Lung (tissue), 11 donors: ENCODE measurements at regions not wholly inside any gene's neighbourhood (a gene's known extent, or its start where the extent isn't known, plus 50 kb on each side); places are given as distances from the start of the nearest gene placed in this dataset.

Experiments
- ATAC-seq: fragments of 200-7000 bp; cut with Tn5 transposase; one replicate; pipeline ENCODE4 v1.9.1; 2020; ENCODE audit warnings: moderate number of reproducible peaks; ENCODE audit not compliant: insufficient read depth, low FRiP score
- DNase-seq, 3 donors: peaks; one replicate each; pipeline ENCODE4 v3.0.0-alpha.2; 2013 to 2017
- H3K27ac ChIP-seq, 2 donors: one replicate each; pipeline ENCODE4 v1.5.1; 2013; ENCODE audit warnings: mild to moderate bottlenecking in 2 of 2, moderate library complexity in 2 of 2, control low read depth in 1 of 2, inconsistent platforms in 1 of 2, low read depth in 1 of 2, low read length in 1 of 2
- H3K27me3 ChIP-seq, 3 donors: one replicate each; pipeline ENCODE4 v1.5.1; 2013; ENCODE audit warnings: low read length in 2 of 3; ENCODE audit not compliant: control insufficient read depth in 3 of 3, insufficient read depth in 3 of 3
- H3K36me3 ChIP-seq, 4 donors: one replicate each; pipeline ENCODE4 v1.5.1; 2013; ENCODE audit warnings: low read length in 4 of 4, mild to moderate bottlenecking in 1 of 4, moderate library complexity in 1 of 4; ENCODE audit not compliant: control insufficient read depth in 4 of 4, insufficient read depth in 4 of 4
- H3K4me1 ChIP-seq, 5 donors: one replicate each; pipeline ENCODE4 v1.5.1; 2013; ENCODE audit warnings: low read length in 5 of 5, mild to moderate bottlenecking in 2 of 5, moderate library complexity in 1 of 5; ENCODE audit not compliant: control insufficient read depth in 5 of 5, insufficient read depth in 5 of 5
- H3K4me3 ChIP-seq: one replicate; pipeline ENCODE4 v1.5.1; 2013; ENCODE audit warnings: mild to moderate bottlenecking, control low read depth, moderate library complexity
- H3K9ac ChIP-seq, 2 donors: one replicate each; pipeline ENCODE4 v1.5.1; 2013; ENCODE audit warnings: low read length in 2 of 2, control low read depth in 1 of 2; ENCODE audit not compliant: insufficient read depth in 1 of 2
- H3K9me3 ChIP-seq, 4 donors: one replicate each; pipeline ENCODE4 v1.5.1; 2013; ENCODE audit warnings: low read length in 3 of 4, mild to moderate bottlenecking in 1 of 4, moderate library complexity in 1 of 4; ENCODE audit not compliant: control insufficient read depth in 4 of 4, insufficient read depth in 3 of 4
- WGBS, 2 donors: extraction: QIAGEN DNeasy Blood & Tissue Kit; methylation state at CpG; one replicate each; pipeline ENCODE4 v1.1.7; 2013; 5-methylcytosine and 5-hydroxymethylcytosine counted together
- TF ChIP-seq, protein P1 (sequence below): IDR thresholded peaks from 2 replicates; pipeline ENCODE4 v1.5.1; 2012; ENCODE audit warnings: mild to moderate bottlenecking; ENCODE audit errors: control extremely low read depth, extremely low read depth
- donor health status: control.
- donor health status: control.
- donor health status: Bipolar disorder and iron deficiency.
- donor health status: healthy.
- donor health status: DM: yes; HTN: yes; CAD: no.

DNA sequence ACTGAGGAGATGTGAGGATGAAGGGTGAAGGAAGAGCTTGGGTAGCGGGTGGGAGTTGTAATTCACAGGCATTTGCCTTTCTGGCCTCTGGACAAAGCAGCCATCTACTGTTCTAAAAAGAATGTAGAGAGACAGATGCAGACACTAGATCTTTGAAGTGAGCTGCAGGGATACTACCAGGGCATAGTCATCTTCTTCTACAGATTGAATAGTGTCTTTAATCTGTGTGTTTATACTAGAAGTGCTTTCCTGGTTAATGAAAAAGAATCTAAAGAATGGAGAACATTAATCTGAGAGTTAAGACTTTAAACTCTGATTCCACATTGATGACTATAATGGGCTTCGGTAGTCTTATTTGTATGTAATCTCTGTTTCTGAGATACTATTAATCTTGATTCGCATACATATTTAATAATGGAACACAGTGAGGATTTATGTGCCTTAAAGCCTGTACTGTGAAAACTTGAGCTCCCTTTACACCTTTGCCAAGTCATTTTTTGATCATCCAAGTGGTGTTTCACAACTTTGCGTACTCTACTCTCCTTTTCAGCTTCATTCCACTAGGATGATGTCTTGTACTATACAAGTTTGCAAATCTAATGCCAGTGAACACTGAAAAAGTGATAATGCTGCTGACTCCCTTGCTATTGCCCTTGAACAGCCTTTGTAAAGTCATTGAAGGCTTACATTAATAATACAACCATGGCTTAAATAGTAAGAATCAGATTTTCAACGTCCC is 2199.4 kb upstream of the PCDH20 start:
- H3K4me3 ChIP-seq, result no peak overlapping the region
- H3K4me1 ChIP-seq, result peaks cover 0 to 4% (median 0%) of the 10 kb centered on the region in 5 donors
- no peak overlapping the region for H3K9ac ChIP-seq
- ATAC-seq, result no peak
- 64 to 70% methylated on average over 5 of the region's 5 CpGs for WGBS, 2 donors
- DNase-seq, result no peak
- no peaks in the 10 kb centered on the region for H3K27me3 ChIP-seq
- TF ChIP-seq, protein P1, sequence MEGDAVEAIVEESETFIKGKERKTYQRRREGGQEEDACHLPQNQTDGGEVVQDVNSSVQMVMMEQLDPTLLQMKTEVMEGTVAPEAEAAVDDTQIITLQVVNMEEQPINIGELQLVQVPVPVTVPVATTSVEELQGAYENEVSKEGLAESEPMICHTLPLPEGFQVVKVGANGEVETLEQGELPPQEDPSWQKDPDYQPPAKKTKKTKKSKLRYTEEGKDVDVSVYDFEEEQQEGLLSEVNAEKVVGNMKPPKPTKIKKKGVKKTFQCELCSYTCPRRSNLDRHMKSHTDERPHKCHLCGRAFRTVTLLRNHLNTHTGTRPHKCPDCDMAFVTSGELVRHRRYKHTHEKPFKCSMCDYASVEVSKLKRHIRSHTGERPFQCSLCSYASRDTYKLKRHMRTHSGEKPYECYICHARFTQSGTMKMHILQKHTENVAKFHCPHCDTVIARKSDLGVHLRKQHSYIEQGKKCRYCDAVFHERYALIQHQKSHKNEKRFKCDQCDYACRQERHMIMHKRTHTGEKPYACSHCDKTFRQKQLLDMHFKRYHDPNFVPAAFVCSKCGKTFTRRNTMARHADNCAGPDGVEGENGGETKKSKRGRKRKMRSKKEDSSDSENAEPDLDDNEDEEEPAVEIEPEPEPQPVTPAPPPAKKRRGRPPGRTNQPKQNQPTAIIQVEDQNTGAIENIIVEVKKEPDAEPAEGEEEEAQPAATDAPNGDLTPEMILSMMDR, result no peak
- no peaks in the 10 kb centered on the region for H3K36me3 ChIP-seq
- H3K27ac ChIP-seq, result no peak overlapping the region
- no peaks in the 10 kb centered on the region for H3K9me3 ChIP-seq

DNA sequence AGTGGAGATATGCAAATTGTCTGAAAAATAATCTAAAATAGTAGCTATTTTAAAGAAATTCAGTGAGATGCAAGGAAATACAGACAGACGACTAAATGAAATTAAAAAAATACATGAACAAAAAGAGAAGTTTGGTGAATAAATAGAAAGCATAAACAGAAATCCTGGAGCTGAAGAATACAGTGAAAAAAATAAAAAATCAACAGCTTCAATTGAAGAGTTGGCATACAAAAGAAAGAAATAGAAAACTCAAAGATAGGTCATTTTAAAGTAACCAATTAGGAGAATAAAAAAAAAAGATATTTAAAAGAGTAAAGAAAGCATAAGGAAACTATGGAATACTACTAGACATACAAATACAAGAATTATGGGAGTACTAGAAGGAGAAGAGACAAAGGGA is 2191.5 kb upstream of the PCDH20 start:
- Histone ChIP-seq H3K9ac (no peak overlapping the region), H3K4me3 (no peak overlapping the region), H3K9me3 (peaks cover 0 to 10% (median 6%) of the 10 kb centered on the region in 4 donors), H3K27ac (no peak overlapping the region), H3K36me3 (no peaks in the 10 kb centered on the region), H3K27me3 (no peaks in the 10 kb centered on the region), H3K4me1 (no peaks in the 10 kb centered on the region)
- TF ChIP-seq, protein P1, result no peak
- no peak for ATAC-seq
- WGBS, 2 donors, result 90 to 92% methylated on average over 1 of the region's 1 CpG
- no peak for DNase-seq

DNA sequence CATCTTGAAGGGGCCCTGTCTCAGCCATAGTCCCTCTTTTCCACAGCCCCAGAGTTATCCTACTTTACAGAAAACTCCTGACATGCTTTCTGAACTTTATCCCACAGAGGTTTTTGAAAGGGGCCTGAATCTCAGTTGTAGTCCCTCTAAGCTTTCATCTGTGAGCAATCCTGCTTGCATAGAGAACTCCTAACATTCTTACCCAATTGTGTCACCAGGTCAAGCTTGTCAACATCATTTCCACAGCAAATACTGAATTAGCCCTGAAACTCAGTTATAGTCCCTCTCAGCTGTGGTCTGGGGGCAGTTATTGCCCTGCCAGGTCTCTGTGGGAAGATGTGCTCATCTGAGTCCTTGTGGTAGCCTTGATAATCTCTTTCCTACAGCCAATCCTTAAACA is 2190.3 kb upstream of the PCDH20 start:
- no peak overlapping the region for H3K9ac ChIP-seq
- H3K4me1 ChIP-seq, result no peaks in the 10 kb centered on the region
- DNase-seq (no peak), ATAC-seq (no peak)
- peaks cover 0 to 10% (median 6%) of the 10 kb centered on the region in 4 donors for H3K9me3 ChIP-seq
- H3K27me3 ChIP-seq, result no peaks in the 10 kb centered on the region
- no peak overlapping the region for H3K4me3 ChIP-seq
- no peaks in the 10 kb centered on the region for H3K36me3 ChIP-seq
- TF ChIP-seq, protein P1, result no peak
- H3K27ac ChIP-seq, result no peak overlapping the region

DNA sequence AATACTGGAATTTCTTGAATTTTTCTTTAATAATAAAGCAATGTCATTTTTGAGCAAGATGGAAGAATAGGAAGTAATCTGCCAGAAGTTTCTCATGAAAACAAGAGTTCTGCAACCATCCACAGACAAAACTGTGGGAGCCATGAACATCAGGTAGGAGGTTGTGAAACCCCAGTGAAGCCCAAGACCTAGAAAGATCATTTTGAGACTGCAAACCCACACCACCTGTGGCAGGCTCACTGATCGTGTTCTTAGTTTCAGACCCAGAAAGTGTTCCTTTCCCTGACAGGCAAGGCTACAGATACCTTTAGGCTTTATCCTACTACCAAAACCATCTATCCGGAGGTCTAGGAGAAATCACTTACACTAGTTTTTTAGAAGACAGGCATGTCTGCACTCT is 2189.8 kb upstream of the PCDH20 start:
- Histone ChIP-seq H3K27ac (no peak overlapping the region), H3K9me3 (peaks cover 0 to 10% (median 6%) of the 10 kb centered on the region in 4 donors), H3K4me3 (no peak overlapping the region), H3K9ac (no peak overlapping the region), H3K36me3 (no peaks in the 10 kb centered on the region), H3K4me1 (no peaks in the 10 kb centered on the region), H3K27me3 (no peaks in the 10 kb centered on the region)
- TF ChIP-seq, protein P1, result no peak
- no peak for ATAC-seq
- 92 to 97% methylated on average over 2 of the region's 2 CpGs for WGBS, 2 donors
- DNase-seq, result no peak
